Sigmoid colon (tissue), 4 donors: ENCODE measurements at regions not wholly inside any gene's neighbourhood (a gene's known extent, or its start where the extent isn't known, plus 50 kb on each side); places are given as distances from the start of the nearest gene placed in this dataset.

ENCODE experiments used
- CTCF ChIP-seq, 4 experiments: fragments of 450-650 bp in 3 of 4; fragments of 200-600 bp in 1 of 4; IDR thresholded peaks; one replicate each; pipeline ENCODE4 v1.5.1; 2016 to 2019; ENCODE audit warnings: antibody characterized with exemption in 4 of 4, mild to moderate bottlenecking in 3 of 4, moderate library complexity in 2 of 4
- POLR2A ChIP-seq, 2 donors: fragments of 450-650 bp; IDR thresholded peaks; one replicate each; pipeline ENCODE4 v1.6.1; 2016; ENCODE audit warnings: antibody characterized with exemption in 2 of 2, mild to moderate bottlenecking in 2 of 2, moderate library complexity in 2 of 2
- POLR2AphosphoS5 ChIP-seq, 4 donors: sonication (generic); formaldehyde crosslinking; IDR thresholded peaks; one replicate each; pipeline ENCODE4 v1.6.1; 2017; ENCODE audit warnings: antibody characterized with exemption in 4 of 4

GRCh38 chr4:35238793-35239192 lies 1005.5 kb downstream of the ARAP2 start:
- TF ChIP-seq CTCF (IDR thresholded peaks at IDR 0.05) (no peak), POLR2A (IDR thresholded peaks at IDR 0.05) (no peak), POLR2AphosphoS5 (IDR thresholded peaks at IDR 0.05) (no peak)
